ENCODE measurements at regions not wholly inside any gene's neighbourhood (a gene's known extent, or its start where the extent isn't known, plus 50 kb on each side); places are given as distances from the start of the nearest gene placed in this dataset.

DNA sequence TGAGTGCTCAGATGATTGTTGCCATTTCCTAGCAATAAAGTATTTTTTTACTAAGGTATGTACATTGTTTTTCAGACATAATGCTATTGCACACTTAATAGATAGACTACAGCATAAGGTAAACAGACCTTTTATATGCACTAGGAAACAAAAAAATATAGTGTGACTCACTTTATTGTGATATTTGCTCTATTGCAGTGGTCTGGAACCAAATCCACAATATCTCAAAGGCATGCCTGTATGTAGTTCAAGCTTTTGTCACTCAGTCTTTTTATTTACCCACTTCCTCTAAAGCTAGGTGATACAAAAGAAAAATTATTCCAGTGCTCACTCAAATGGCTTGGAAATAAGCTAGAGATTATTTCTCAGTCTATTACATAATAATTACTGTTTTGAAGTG, 209.9 kb upstream of the VEPH1 start:
- no peak overlapping the region for H2BK12ac ChIP-seq (ENCODE audit: insufficient read length, low read depth, low read length)

More for the DNA sequence above, 209.9 kb upstream of the VEPH1 start:
- Mint-ChIP-seq H3K36me3 (ENCODE audit: insufficient read depth in 1 of 3, low read depth in 3 of 3) (no peaks in the 10 kb centered on the region), H3K4me3 (no peak overlapping the region), H3K9me3 (no peaks in the 10 kb centered on the region), H3K4me1 (peaks cover 0 to 2% of the 10 kb centered on the region in 2 experiments; a peak in 1 of 4 replicates), H3K27ac (no peak overlapping the region), H3K27me3 (ENCODE audit: low read depth) (no peaks in the 10 kb centered on the region; the same call in 1 of the 2 replicates)
- H2BK20ac ChIP-seq (ENCODE audit: low read depth, low read length, poor library complexity, severe bottlenecking): no peak overlapping the region
- no peaks in the 10 kb centered on the region for H3K4me1 ChIP-seq (ENCODE audit: insufficient read depth, low read length)
- no peak overlapping the region for H2BK120ac ChIP-seq (ENCODE audit: low read depth, low read length, poor library complexity, severe bottlenecking)
- no peaks in the 10 kb centered on the region for H3K9me3 ChIP-seq (ENCODE audit: control insufficient read depth, low read depth, low read length)
- H3K9ac ChIP-seq (ENCODE audit: extremely low read depth, insufficient read length, low read length): no peak overlapping the region
- no peak overlapping the region for H3K4me2 ChIP-seq (ENCODE audit: insufficient read depth, insufficient read length, low read length)
- H3K23ac ChIP-seq (ENCODE audit: insufficient read length, low read depth, low read length): no peak overlapping the region
- no peaks in the 10 kb centered on the region for H3K23me2 ChIP-seq (ENCODE audit: insufficient read length, low read depth, low read length, poor library complexity, severe bottlenecking)
- no peak overlapping the region for H3K56ac ChIP-seq (ENCODE audit: insufficient read length, low read depth, low read length)
- H2AFZ ChIP-seq (ENCODE audit: low read length): no peak overlapping the region
- TF ChIP-seq, protein P1, sequence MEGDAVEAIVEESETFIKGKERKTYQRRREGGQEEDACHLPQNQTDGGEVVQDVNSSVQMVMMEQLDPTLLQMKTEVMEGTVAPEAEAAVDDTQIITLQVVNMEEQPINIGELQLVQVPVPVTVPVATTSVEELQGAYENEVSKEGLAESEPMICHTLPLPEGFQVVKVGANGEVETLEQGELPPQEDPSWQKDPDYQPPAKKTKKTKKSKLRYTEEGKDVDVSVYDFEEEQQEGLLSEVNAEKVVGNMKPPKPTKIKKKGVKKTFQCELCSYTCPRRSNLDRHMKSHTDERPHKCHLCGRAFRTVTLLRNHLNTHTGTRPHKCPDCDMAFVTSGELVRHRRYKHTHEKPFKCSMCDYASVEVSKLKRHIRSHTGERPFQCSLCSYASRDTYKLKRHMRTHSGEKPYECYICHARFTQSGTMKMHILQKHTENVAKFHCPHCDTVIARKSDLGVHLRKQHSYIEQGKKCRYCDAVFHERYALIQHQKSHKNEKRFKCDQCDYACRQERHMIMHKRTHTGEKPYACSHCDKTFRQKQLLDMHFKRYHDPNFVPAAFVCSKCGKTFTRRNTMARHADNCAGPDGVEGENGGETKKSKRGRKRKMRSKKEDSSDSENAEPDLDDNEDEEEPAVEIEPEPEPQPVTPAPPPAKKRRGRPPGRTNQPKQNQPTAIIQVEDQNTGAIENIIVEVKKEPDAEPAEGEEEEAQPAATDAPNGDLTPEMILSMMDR (conservative IDR thresholded peaks at IDR 0.05): no peak
- no peak overlapping the region for H4K5ac ChIP-seq (ENCODE audit: insufficient read length, low read depth, low read length)
- no peak overlapping the region for H4K91ac ChIP-seq (ENCODE audit: insufficient read length, low read depth, low read length)
- no peak overlapping the region for H3K18ac ChIP-seq (ENCODE audit: insufficient read length, low read depth, low read length)
- H2BK15ac ChIP-seq (ENCODE audit: low read depth, low read length): no peak overlapping the region
- H4K8ac ChIP-seq (replicated peaks; ENCODE audit: insufficient read length, low read depth, low read length): no peak overlapping the region
- H2AK5ac ChIP-seq (ENCODE audit: insufficient read length, low read length): no peak overlapping the region
- H3K79me2 ChIP-seq (ENCODE audit: insufficient read depth, low read length): no peaks in the 10 kb centered on the region
- H3K4ac ChIP-seq (ENCODE audit: low read depth, low read length): no peak overlapping the region
- no peaks in the 10 kb centered on the region for H3K79me1 ChIP-seq (ENCODE audit: insufficient read depth, low read depth, low read length, poor library complexity, severe bottlenecking)
- H3T11ph ChIP-seq (ENCODE audit: low read length): no peak overlapping the region
- no peak for DNase-seq
- H3K14ac ChIP-seq (ENCODE audit: insufficient read depth, low read length): no peak overlapping the region
- H3K27ac ChIP-seq (ENCODE audit: insufficient read length, low read depth, low read length): no peak overlapping the region
- H4K20me1 ChIP-seq (ENCODE audit: control insufficient read depth, insufficient read depth, insufficient read length): no peaks in the 10 kb centered on the region
- H2BK5ac ChIP-seq (ENCODE audit: insufficient read length, low read length): no peak overlapping the region
- H3K27me3 ChIP-seq (ENCODE audit: insufficient read depth, low read length): no peaks in the 10 kb centered on the region

Measured in H9 (cell line).